ENCODE measurements at regions not wholly inside any gene's neighbourhood (a gene's known extent, or its start where the extent isn't known, plus 50 kb on each side); places are given as distances from the start of the nearest gene placed in this dataset.

- TF ChIP-seq CTCF (IDR thresholded peaks at IDR 0.05), result no peak
- no peak for TF ChIP-seq POLR2A (IDR thresholded peaks at IDR 0.05)
These were observed 173.5 kb upstream of the MEX3C start for GRCh38 chr18:51370996-51371395.

Measured in body of pancreas (tissue), 4 donors.